ENCODE measurements at regions not wholly inside any gene's neighbourhood (a gene's known extent, or its start where the extent isn't known, plus 50 kb on each side); places are given as distances from the start of the nearest gene placed in this dataset.

GRCh38 chr6:9131201-9131600 is 695.9 kb upstream of the SLC35B3 start:
- Histone ChIP-seq H3K23ac (ENCODE audit: low read depth, low read length) (no peak overlapping the region), H3K4me3 (ENCODE audit: insufficient read depth, low read depth, low read length) (no peak overlapping the region), H3K4me1 (ENCODE audit: control insufficient read depth, insufficient read depth, low read length) (peaks cover under 1% of the 10 kb centered on the region), H3K9me1 (ENCODE audit: insufficient read depth, low read length) (peaks cover 2% of the 10 kb centered on the region; the same call in 1 of the 2 replicates), H2BK15ac (ENCODE audit: low read depth, low read length) (no peak overlapping the region), H2BK5ac (ENCODE audit: low read depth, low read length, poor library complexity, severe bottlenecking) (no peak overlapping the region), H4K91ac (ENCODE audit: insufficient read depth, low read depth, low read length) (no peak overlapping the region), H2AFZ (replicated peaks; ENCODE audit: low read length, poor library complexity) (no peak overlapping the region), H3K4ac (ENCODE audit: low read depth, low read length) (no peak overlapping the region), H3K14ac (replicated peaks; ENCODE audit: low read depth, low read length) (no peak overlapping the region), H3K9me3 (ENCODE audit: control insufficient read depth, insufficient read depth, low read length) (no peaks in the 10 kb centered on the region), H3K27me3 (ENCODE audit: control insufficient read depth, insufficient read depth, low read length) (no peaks in the 10 kb centered on the region), H3K27ac (ENCODE audit: insufficient read depth, low read length) (no peak overlapping the region), H2AK5ac (ENCODE audit: low read depth, low read length) (no peak overlapping the region), H2AK9ac (replicated peaks; ENCODE audit: low read depth, low read length, poor library complexity) (no peak overlapping the region), H3K36me3 (ENCODE audit: control insufficient read depth, insufficient read depth, low read length) (no peaks in the 10 kb centered on the region), H2BK120ac (ENCODE audit: low read depth, low read length) (no peak overlapping the region), H3K9ac (ENCODE audit: low read depth, low read length) (no peak overlapping the region), H3K18ac (ENCODE audit: low read depth, low read length) (no peak overlapping the region), H4K5ac (ENCODE audit: low read depth, low read length) (no peak overlapping the region), H4K20me1 (ENCODE audit: insufficient read depth, low read length) (no peaks in the 10 kb centered on the region), H3K56ac (ENCODE audit: extremely low read depth, insufficient read depth, low read length) (no peak overlapping the region), H3K79me1 (ENCODE audit: low read depth in 1 of 2, low read length in 2 of 2) (no peaks in the 10 kb centered on the region), H2BK20ac (ENCODE audit: low read depth, low read length) (no peak overlapping the region), H4K8ac (ENCODE audit: low read depth in 2 of 2, low read length in 2 of 2) (no peak overlapping the region), H3K4me2 (ENCODE audit: low read depth, low read length) (no peak overlapping the region)
- DNase-seq, result no peak
- BruUV-seq (replicated peaks), result no TSS peak
- ChIA-PET CTCF (no interaction called here), POLR2A (ENCODE audit: unreplicated experiment) (no interaction called here)
- in situ Hi-C loops (cut with MboI; ENCODE audit: low sequenced_read_pairs), result no loop called here
- TF ChIP-seq CHD1 (IDR thresholded peaks at IDR 0.05; ENCODE audit: low read depth, low read length) (no peak), BHLHE40 (IDR thresholded peaks at IDR 0.05; ENCODE audit: low read depth, low read length) (no peak), POLR2A (IDR thresholded peaks at IDR 0.05; ENCODE audit: low read depth, low read length) (no peak), MXI1 (IDR thresholded peaks at IDR 0.05; ENCODE audit: borderline replicate concordance, low read depth, low read length) (no peak), CTCF (conservative IDR thresholded peaks at IDR 0.05; ENCODE audit: low read depth, low read length) (no peak), CEBPB (IDR thresholded peaks at IDR 0.05; ENCODE audit: low read depth, low read length) (no peak), RFX5 (IDR thresholded peaks at IDR 0.05; ENCODE audit: low read depth, low read length) (no peak), MAZ (IDR thresholded peaks at IDR 0.05; ENCODE audit: borderline replicate concordance, low read depth, low read length) (no peak), RCOR1 (IDR thresholded peaks at IDR 0.05; ENCODE audit: insufficient replicate concordance, low read length) (no peak), NFE2L2 (IDR thresholded peaks at IDR 0.05; ENCODE audit: low read depth, low read length) (no peak), FOS (IDR thresholded peaks at IDR 0.05; ENCODE audit: low read depth, low read length) (no peak)
- TF ChIP-seq, protein P1, sequence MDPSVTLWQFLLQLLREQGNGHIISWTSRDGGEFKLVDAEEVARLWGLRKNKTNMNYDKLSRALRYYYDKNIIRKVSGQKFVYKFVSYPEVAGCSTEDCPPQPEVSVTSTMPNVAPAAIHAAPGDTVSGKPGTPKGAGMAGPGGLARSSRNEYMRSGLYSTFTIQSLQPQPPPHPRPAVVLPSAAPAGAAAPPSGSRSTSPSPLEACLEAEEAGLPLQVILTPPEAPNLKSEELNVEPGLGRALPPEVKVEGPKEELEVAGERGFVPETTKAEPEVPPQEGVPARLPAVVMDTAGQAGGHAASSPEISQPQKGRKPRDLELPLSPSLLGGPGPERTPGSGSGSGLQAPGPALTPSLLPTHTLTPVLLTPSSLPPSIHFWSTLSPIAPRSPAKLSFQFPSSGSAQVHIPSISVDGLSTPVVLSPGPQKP (IDR thresholded peaks at IDR 0.05; ENCODE audit: borderline replicate concordance, low read depth, low read length), result no peak
- TF ChIP-seq, protein P2, sequence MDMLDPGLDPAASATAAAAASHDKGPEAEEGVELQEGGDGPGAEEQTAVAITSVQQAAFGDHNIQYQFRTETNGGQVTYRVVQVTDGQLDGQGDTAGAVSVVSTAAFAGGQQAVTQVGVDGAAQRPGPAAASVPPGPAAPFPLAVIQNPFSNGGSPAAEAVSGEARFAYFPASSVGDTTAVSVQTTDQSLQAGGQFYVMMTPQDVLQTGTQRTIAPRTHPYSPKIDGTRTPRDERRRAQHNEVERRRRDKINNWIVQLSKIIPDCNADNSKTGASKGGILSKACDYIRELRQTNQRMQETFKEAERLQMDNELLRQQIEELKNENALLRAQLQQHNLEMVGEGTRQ (IDR thresholded peaks at IDR 0.05; ENCODE audit: low read depth, low read length), result no peak
- ATAC-seq (ENCODE audit: low read depth), result no peak
- intact Hi-C loops (cut with micrococcal nuclease), result no loop called here
- WGBS, 2 experiments (ENCODE audit: extremely low coverage in 2 of 2, insufficient read length in 1 of 2), result no CpG with 5 or more reads among the region's 3 CpGs
- dilution Hi-C loops (cut with HindIII; ENCODE audit: low sequenced_read_pairs, unreplicated experiment), result no loop called here
